HG02852 (cell line): ENCODE measurements at regions not wholly inside any gene's neighbourhood (a gene's known extent, or its start where the extent isn't known, plus 50 kb on each side); places are given as distances from the start of the nearest gene placed in this dataset.

Experiments used
- ATAC-seq: cut with Tn5 transposase; IDR thresholded peaks from one replicate; pipeline ENCODE4 v1.9.1; 2021; ENCODE audit warnings: mild to moderate bottlenecking, moderate library complexity; ENCODE audit not compliant: unreplicated experiment

DNA sequence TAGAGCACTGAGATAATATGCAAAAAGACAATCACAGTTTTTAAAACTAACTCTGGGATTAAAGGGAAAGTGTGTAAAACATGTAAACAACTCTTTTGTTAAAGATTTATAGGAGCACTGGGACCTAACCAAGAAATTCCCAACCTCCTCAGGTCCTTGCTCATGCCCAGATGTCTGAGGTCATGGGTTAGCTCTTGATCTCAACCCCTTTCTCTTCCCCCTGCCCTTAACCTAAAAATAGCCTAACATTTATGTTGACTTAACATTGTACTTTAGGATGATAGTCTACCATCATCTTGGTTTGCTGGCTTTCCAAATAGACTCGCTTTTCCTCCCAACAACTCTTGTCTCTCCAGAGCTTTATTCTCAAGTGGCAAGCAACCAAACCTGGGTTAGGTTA, 258.2 kb upstream of the FAT3 start:
- ATAC-seq: no peak

DNA sequence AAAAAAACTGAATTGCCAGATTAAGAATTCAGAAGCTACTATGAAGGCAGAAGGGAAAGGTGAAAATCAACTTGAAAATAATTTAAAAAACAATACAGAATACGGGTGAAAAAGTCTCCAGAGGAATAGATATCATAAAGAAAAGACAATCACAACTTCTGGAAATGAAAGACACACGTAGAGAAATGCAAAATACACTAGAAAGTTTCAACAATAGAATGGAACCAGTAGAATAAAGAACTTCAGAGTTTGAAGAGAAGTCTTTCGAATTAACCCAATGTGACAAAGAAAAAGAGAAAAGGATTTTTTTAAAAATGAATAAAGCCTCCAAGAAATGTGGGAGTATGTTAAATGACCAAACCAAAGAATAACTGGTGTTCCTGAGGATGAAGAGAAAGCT, 263.8 kb upstream of the FAT3 start:
- no peak for ATAC-seq

DNA sequence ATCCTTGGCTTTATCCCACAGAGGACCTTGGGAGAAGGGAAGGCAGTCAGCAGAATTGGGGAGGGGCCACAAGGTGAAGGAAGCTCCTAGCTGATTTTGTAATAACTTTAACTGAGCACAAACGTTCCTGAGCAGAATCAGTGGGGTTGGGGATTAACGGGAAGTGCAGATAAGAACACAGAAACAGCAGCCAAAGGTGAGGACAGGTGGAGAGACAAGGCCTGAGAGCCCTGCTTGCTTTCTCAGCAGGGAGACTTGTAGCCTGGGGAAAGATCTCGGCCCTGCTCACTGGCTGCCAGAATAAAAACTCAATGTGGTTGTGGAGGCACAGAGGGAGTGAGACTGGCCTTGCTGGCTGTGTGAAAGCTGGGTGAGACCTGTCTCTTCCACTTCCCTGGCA, 265.2 kb upstream of the FAT3 start:
- no peak for ATAC-seq

DNA sequence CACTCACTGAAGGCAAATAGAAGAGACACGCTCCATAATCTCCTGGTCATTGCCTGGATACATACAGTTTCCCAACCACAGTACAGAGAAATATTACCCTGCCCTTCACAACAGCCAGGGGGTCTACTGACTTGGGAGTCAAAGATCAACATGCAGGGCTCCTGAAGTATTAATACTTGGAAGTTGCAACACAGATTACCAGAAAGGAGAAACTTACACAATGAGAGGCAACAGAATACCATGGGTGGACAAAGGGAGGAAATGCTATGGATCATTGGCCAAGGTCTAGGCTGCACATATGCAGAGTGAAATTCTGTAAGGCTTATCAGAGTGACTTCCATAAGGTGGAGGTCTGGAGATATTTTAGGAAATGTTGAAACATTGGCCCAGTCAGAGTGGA, 267.9 kb upstream of the FAT3 start:
- no peak for ATAC-seq

DNA sequence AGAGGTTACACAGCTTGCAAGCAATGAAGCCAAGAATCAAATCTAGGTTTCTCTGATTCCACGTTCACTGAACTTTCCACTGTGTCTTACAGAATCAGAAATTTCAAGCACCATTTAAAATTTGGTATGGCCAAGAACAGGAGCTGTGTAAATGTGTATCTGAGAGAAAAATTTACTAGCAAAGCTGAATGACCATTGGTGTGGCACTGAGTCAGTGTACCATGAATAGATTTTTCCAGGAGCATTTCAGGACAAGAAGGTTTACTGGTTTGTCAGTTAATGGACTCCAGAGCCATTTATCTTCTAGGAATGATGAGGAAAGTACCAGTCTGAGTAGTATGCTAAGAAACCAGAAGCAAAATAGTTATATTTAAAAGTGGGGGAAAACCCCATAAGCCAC, 269.4 kb upstream of the FAT3 start:
- no peak for ATAC-seq

DNA sequence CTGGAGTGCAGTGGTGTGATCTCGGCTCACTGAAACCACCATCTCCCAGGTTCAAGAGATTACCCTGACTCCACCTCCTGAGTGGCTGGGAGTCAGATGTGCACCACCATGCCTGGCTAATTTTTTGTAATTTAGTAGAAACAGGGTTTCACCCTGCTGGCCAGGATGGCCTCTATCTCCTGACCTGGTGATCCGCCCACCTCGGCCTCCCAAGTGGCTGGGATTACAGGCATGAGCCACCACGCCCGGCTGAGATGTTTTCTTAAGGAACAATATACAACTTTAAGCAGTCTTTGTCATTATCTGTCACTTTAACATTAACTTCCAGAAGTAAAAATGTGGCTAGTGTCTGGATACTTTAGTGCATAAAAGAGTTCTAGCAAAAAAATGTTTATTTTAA, 272.6 kb upstream of the FAT3 start:
- ATAC-seq: no peak

DNA sequence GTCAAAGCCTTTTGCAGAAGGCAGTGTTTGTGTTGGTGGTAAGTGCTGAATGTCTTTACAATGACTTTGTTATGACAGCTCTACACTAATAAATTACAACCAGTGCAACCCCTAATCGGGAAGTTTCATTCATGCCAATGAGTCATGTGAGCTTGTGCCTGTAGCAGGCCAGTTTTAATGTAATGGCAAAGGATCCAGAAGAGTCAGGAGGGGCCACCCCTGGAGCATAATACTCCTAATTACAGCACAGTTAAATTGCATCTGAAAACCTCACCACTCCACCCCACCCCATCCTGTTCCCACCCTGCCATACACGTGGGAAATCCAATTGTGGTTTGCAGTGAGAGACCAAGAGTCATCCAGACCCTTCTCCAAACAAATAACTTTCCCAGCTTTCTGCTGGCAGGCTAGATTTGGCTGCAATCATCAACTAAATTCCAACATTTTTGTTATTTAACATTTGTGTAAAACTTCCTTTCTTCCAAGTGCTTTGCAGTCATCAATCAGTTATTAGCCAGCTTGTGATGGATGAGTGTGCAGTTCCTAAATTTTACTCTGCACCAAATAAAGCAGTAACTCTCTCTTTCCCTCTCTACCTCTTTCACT, 277.3 kb upstream of the FAT3 start:
- no peak for ATAC-seq

DNA sequence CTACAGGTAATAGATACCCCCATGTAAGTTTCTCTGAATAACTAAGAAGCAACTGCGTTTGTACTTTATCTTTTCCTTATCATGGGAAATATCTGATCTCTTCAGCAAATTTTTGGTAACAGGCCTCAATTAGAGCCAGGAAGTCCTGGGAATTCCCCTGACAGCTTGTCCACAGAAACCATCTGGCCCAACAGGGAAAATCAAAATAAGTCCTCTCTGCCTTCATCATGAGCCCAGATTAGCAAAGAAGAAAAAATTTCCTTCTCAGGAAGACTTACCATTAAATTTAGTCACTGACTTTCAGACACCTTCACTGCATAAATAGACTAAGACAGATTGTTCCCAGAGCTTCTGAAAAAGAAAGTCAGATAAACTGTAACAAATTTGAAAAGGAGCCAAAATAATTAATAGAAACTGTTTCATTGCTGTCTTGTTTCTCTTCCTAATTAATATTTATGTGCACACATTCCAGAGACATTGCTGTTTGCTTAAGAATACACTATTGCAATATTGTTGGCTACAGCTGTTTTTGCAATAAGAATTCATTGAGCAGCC, 278.1 kb upstream of the FAT3 start:
- no peak for ATAC-seq

DNA sequence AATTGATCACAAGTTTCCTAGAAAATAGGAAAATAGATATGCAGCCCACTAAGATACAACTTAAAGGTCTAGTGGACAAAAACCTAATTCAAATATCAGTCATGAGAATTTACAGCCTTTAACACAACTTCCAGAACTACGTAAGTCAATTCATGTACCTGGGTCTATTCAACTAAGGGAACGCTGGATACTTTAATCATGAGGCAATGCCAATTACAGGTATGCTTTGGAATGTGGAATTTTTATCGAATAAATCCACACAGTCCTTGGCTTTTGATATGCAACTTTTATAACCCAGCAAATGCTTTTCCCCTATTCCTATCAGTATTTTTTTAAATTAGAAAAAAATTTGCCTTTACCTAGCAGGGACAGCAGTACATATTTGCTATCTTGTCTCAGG, 289.5 kb upstream of the FAT3 start:
- no peak for ATAC-seq

DNA sequence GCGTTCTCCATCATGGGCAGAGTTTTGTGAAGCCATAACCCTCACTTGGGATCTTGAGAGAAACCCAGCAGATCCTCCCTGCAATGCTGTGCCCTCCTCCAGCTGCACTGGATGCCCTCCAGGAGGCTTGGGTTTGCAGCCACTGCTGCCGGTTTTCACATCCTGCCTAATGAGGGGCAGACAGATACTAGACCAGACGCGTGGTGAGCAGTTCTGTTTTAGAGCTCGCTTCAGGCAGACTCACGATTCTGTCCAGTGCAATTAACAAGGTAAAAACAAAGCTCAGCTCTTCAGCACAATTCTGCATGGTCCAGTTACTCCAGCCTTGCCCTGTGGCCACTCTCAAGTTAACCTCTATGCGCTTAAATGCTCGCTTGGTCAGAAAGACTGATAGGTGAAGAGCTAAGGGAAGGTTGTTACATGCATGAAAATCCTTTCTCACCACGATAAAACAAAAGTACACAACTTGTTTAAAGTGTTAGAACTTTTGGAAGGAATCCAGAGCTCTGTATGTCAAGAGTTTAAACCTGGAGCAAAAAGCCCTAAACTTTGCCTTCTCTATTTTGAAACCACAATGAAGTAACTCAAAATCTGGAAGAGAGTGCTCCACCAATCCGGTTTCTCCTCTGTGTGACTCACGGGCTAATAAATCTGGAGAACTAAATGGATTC, 292.3 kb upstream of the FAT3 start:
- no peak for ATAC-seq

DNA sequence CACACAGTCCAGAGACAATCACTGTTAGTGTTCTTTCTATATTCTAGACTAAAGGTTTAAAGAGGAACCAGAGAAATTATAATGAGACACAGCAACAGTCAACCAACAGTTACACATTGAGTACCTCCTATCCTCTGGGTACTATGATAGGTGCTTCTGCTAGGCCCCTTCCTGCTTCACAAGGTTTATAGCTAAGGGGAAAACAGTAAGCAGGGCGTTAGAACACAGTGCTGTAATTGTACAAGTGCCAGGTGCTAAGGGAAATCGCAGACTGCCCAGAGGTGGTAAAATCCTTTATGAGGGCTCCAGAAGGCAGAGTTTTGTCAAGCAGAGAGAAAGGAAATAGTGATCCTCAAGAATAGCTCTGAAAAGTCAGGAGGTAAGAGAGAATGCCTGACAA, 297.2 kb upstream of the FAT3 start:
- ATAC-seq: no peak

DNA sequence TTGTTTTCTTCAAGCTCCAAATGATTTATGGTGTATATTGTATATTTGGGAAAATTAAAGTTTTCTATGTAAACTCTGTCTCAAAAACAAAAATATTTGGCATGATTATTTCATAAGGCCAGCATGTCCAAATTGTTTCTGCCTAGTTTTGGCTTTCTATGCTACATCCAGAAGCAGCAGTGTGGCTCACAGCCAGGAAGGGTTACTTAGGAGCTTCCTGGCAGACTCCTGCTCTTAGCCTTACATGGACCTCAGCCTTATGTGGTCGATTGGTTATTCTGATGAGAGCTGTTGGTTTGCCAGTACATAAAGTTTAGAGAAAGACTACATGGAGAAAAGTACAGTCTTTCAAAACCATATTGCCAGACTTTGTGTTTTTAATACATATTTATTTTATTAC, 297.7 kb upstream of the FAT3 start:
- no peak for ATAC-seq

DNA sequence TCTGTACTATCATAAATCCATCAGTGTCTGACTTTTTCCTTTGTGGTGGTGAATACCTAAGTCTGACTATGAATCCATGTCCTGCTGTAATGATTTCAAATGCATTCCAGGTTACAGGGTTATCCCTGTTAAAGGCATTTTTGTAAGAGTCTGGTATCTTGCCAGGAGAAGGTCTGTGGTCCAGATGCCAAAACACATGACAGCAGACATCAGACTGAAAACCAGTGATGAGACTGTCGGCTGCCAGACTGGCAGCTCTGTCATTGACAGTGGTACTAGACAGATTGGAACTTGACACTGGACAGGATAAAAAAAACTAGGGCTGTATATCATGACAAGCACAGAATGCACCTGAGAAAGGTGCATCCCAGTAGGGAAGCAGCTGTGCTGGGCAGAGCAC, 301.8 kb upstream of the FAT3 start:
- no peak for ATAC-seq

DNA sequence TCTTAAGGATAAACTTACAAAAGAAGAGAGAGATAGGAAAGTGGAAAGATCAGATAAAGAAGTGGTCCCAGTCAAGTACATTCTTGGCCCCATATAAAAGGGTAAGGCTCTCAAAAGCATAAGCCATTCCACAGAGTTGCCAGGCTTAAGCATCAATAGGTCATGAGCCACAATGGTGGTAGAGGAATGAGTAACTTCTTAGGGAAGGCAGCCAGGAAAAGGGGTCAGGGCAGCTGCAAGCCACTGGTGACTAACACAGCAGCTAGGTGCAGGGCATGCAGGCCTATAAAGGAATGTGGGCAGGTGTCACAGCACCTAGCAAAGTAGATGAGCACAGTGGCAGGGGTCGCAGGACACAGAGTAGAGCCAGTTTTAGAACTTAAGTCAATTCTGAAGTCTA, 302.6 kb upstream of the FAT3 start:
- no peak for ATAC-seq

DNA sequence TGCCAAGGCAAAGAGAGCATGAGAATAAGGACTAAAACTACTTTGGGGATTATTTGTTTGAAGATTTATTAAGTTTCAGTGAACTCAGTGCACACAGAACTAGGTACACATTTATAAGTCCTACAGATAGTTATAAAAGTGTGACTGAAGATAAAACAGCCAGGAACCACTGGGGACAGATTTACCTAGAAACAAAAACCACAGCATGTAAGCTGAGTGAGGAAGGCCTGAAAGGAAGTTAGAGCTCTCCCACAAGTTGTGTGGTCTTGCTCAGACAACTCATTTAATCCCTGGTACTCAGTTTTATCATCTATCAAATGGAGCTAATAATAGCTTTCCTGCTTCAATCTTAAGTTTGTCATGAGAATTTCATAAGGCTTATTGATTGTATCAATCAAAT, 311.2 kb upstream of the FAT3 start:
- ATAC-seq: no peak

DNA sequence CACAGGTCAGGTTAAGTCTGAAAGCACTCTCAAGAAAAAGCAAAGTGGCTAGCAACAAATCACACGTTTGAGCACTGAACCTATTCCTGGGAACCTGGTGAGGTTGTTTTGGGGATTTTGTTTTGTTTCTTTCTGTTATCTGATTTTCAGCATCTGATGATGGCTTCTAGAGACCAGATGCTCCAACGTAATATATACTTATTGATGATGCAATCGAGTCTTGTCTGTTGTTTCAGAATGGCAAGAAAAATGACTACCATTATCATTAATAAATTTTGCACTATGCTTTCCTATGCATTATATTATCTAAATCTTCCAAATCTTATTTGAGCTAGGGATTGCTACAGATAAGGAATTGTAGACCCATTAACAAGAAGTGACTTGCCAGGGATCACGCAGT, 312.3 kb upstream of the FAT3 start:
- no peak for ATAC-seq

DNA sequence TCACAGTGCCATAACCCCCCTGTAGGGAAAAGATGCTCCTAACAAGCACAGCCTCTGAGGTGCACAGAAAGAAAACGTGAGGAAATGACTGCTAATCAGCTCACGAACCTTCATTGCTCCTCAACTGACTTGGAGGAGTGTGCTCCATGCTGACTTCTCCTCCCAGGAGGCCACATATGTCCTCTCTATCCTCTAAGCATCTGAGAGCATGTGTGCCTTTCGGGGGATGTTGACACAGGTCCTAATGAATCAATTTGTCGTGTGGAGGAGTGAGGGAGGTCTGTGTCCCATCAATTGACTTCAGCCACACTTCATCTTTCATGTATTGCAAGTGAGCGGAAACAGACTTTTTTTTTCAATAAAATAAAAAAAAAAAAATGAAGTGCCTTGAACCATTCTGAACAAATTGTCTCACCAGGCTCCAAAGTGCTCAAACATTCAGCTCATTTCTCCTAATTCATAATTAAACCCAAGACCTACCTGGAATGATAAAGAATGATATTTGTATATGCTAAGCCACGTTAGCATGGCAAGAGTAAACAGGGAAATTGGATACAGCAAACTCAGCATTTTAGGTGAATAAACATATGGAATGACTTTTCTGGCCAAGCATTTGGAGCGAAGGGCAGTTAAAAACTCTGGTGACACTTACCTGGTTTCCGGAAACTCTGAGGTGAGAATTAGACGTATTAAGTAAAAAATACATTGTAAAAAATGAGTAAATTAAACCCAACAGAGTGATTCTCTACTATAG, 317.6 kb upstream of the FAT3 start:
- ATAC-seq: no peak

DNA sequence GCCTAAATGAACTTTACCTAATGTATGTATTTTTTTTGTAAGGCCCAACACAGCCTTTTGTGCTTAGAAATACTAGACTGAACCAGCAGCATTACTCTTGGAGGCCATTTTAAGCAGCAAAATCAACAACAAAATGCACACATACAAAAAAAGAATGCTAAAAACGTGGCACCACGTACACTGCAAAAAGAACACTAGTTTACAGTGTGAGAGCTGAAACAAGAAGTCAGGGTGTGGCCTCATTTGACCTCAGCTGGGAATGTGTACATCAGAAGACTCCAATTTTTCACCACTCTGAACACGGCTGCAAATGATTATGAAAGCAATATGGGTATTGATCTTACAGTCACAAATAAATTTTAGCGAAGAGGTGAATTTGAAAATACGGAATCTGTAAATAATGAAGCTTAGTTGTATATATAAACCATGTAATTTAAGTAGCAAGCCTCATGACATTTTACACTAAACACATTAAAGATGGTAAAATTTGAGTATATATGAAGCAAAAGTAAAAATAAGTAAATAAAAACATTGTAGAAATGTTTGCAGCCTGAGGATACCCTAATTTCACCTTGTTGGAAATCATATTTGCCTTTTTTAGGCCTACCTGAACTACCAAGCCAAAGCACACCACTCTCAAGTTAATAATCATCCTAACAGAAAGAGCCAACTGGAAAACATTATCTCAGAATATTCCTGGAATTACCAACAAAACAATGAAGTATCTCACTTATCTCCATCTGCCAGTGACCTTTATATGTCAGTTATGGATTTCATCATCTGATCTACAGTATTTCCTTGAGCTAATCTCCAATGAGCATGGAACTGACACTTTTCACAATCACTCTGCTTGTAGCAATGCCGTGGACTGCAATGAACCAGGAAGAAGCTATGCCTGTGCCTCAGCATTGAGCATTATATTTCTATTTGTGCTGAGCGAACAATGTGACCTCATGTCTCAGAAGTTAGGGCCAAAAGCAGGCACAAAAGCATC, 319.5 kb upstream of the FAT3 start:
- no peak for ATAC-seq

DNA sequence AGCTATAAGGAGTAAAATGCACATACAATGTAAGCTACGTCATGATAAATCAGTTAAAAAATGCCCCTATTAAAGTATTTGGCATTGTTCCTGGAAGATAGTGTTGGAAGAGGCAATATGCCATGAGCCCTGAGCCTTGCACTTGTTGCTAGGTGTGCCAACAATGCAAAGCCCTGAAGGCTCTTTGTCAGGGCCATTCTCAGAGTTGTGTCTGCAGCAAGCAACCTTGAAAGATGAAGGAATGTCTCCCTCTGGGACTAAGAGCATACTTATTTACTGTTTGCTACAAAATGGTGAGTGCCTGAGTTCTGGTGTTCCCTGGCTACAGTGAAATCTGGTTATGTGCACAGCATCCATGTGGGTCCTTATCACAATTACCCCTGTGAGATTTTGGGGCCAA, 322.3 kb upstream of the FAT3 start:
- ATAC-seq: no peak

DNA sequence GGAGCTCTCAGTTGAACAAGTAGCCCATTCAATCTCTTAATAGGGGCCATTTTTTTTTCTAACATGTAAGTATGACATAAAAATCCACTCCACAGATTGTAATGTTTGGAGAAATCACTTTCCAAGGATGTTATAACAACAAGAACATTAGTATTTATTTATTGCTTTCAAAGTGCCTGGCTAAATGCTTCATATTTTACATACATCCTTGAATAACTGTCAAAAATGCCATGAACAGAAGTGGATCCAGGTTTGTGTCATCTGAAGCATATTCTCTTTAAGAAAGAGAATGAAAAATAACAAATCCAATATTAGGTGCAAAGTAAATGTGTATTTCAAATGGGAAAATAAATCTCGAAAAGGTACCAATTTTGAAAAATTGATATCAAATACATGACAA, 344.0 kb upstream of the FAT3 start:
- ATAC-seq: no peak

DNA sequence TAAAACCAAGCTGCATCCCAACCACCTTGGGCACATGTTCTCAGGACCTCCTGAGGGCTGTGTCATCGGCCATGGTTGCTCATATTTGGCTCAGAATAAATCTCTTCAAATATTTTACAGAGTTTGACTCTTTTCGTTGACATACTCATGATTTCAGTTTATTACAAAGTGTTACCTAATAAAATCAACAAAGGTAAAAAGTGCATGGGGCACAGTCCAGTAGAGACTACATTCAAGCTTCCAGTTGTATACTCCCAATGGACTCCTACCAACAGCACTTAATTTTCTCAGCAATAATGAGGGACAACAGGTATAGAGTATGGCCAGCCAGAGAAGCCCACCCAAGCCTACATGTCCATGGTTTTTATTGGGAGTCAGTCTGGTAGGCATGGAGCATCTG, 347.9 kb upstream of the FAT3 start:
- no peak for ATAC-seq
